ENCODE measurements at regions not wholly inside any gene's neighbourhood (a gene's known extent, or its start where the extent isn't known, plus 50 kb on each side); places are given as distances from the start of the nearest gene placed in this dataset.
A peak's percentile ranks its signal among the peaks of the same experiment; 100 is the strongest.

DNA sequence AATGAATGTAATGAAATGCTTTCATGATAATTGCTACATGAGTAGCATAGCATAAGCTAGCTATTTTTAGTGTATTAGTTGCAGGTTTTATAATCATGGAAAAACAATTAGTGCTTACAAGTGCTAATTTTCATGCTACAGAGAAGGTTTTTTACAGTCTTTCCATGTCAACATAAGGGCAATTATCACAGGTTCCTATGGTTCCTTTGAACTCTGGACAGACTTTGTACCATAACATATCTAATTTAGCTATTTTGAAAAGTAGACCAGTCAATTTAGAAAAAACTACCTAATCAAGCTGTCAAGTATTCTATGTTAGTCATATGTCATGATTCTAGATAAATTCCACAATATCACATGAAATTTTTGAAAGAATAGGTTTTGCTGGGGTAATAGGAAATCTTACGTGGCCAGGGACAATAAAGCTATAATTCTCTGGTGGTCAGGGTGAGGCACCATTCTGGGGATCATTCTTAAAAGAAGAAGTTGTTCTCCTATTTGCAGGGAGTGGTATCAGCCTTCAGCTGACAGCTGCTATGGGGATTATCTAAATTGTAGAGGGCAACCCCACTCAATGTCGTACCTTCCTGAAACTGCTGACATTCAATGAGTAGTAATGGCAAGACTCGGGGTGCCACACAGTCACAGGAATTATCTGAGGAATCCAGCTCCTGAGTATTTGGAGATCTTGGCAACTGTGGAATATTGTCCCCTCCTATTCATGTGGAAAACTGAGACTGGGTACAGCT, 724.0 kb upstream of the LINC00305 start:
- Histone ChIP-seq H3K4me1 (ENCODE audit: low read depth) (no peaks in the 10 kb centered on the region), H3K36me3 (ENCODE audit: low read depth) (no peaks in the 10 kb centered on the region), H3K9me3 (no peaks in the 10 kb centered on the region), H3K4me3 (no peak overlapping the region)
- ATAC-seq (peak; percentile 65), DNase-seq (peak in 1 of 3 donors; percentile 8)
- TF ChIP-seq CTCF (IDR thresholded peaks at IDR 0.05): no peak
- intact Hi-C loops (cut with DNase I, micrococcal nuclease): no loop called here

GRCh38 chr18:64854112-64854511, 705.2 kb upstream of the LINC00305 start:
- no peak for TF ChIP-seq CTCF (IDR thresholded peaks at IDR 0.05)
- ATAC-seq (no peak), DNase-seq (no peak)
- Histone ChIP-seq H3K4me3 (no peak overlapping the region), H3K36me3 (ENCODE audit: low read depth) (no peaks in the 10 kb centered on the region), H3K4me1 (ENCODE audit: low read depth) (no peaks in the 10 kb centered on the region), H3K9me3 (no peaks in the 10 kb centered on the region)
- intact Hi-C loops (cut with DNase I, micrococcal nuclease): no loop called here

GRCh38 chr18:64852281-64852680, 703.4 kb upstream of the LINC00305 start:
- H3K4me3 ChIP-seq: no peak overlapping the region
- ATAC-seq: no peak
- intact Hi-C loops (cut with DNase I, micrococcal nuclease): no loop called here

GRCh38 chr18:64851726-64852125, 702.8 kb upstream of the LINC00305 start:
- Histone ChIP-seq H3K36me3 (ENCODE audit: low read depth) (no peaks in the 10 kb centered on the region), H3K4me3 (no peak overlapping the region), H3K4me1 (ENCODE audit: low read depth) (no peaks in the 10 kb centered on the region), H3K9me3 (no peaks in the 10 kb centered on the region)
- DNase-seq (no peak), ATAC-seq (no peak)
- no peak for TF ChIP-seq CTCF (IDR thresholded peaks at IDR 0.05)
- intact Hi-C loops (cut with DNase I, micrococcal nuclease): no loop called here

More at GRCh38 chr18:64852281-64852680, 703.4 kb upstream of the LINC00305 start:
- no peaks in the 10 kb centered on the region for H3K9me3 ChIP-seq
- no peaks in the 10 kb centered on the region for H3K4me1 ChIP-seq (ENCODE audit: low read depth)
- TF ChIP-seq CTCF (IDR thresholded peaks at IDR 0.05): no peak
- H3K36me3 ChIP-seq (ENCODE audit: low read depth): no peaks in the 10 kb centered on the region
- no peak for DNase-seq

- Histone ChIP-seq H3K4me3 (no peak overlapping the region), H3K36me3 (ENCODE audit: low read depth) (no peaks in the 10 kb centered on the region), H3K4me1 (ENCODE audit: low read depth) (no peaks in the 10 kb centered on the region), H3K9me3 (no peaks in the 10 kb centered on the region)
- intact Hi-C loops (cut with DNase I, micrococcal nuclease): no loop called here
- no peak for ATAC-seq
- TF ChIP-seq CTCF (IDR thresholded peaks at IDR 0.05): no peak
- DNase-seq: no peak
Observed at GRCh38 chr18:64850791-64851190, 701.9 kb upstream of the LINC00305 start.

Measured in mucosa of descending colon (tissue), 3 donors.